HAP-1 (cell line): ENCODE measurements at regions not wholly inside any gene's neighbourhood (a gene's known extent, or its start where the extent isn't known, plus 50 kb on each side); places are given as distances from the start of the nearest gene placed in this dataset.

Experiments
- DNase-seq, 2 experiments: peaks; one replicate each; pipeline ENCODE4 v3.0.0-alpha.2; 2016 to 2020; ENCODE audit warnings: low spot score in 2 of 2
- H3K27me3 ChIP-seq: fragments of 250-450 bp; sonication (Bioruptor Pico); 2 replicates; pipeline ENCODE4 v1.5.1; 2020; ENCODE audit warnings: low read depth, mild to moderate bottlenecking, moderate library complexity
- H3K36me3 ChIP-seq: fragments of 250-450 bp; sonication (Bioruptor Pico); replicated peaks from 2 replicates; pipeline ENCODE4 v1.5.1; 2020; ENCODE audit warnings: mild to moderate bottlenecking
- H3K4me1 ChIP-seq: fragments of 250-450 bp; sonication (Bioruptor Pico); 2 replicates; pipeline ENCODE4 v1.5.1; 2020; ENCODE audit warnings: mild to moderate bottlenecking
- H3K4me3 ChIP-seq: fragments of 250-450 bp; sonication (Bioruptor Pico); 2 replicates; pipeline ENCODE4 v1.5.1; 2020; ENCODE audit warnings: mild to moderate bottlenecking, moderate library complexity
- H3K9me3 ChIP-seq: fragments of 250-450 bp; sonication (Bioruptor Pico); 2 replicates; pipeline ENCODE4 v1.5.1; 2020; ENCODE audit warnings: mild to moderate bottlenecking, moderate library complexity
- in situ Hi-C: fragments of 300-500 bp; cut with MboI; formaldehyde crosslinking; loops from 3 replicates; pipeline ENCODE4 v1.14.3; 2020; ENCODE audit warnings: low sequenced_read_pairs, inconsistent platforms, mixed read lengths

DNA sequence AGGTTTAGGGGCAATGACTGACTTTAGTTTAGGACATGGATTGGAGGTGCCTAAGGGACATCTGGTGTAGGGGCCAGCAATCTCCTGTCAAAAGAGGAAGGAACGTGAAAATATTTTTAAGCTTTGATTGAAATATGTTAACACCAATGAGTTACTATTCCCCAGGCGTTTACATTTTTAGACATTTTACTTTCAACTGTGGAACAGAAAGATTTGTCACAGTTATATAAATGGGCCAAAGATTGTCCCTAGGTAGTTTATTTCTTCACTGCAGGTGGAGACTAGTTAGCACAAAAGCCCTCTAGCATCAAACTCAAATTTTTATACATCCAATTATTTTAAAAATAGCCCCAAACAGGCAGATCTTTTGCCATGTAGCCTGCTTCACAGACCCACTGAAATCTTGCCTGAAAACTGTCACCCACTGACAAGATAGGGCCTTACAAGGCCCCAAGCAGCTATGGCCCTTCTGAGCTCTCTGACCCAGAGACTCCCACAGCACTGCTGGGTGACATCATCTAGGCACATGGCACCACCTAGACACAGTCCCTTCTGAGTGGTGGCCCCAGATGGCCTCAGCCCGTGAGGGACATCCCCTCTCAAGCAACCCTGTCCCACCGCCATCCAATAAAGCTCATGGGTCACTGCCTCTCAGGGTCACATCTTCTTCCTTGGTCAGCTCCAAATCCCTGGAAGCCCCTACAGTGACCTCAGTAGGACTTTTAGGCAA, 64.8 kb upstream of the DOCK9 start:
- Histone ChIP-seq H3K4me3 (no peak overlapping the region), H3K27me3 (no peaks in the 10 kb centered on the region), H3K4me1 (peaks cover 16% of the 10 kb centered on the region), H3K9me3 (no peaks in the 10 kb centered on the region), H3K36me3 (no peaks in the 10 kb centered on the region)
- in situ Hi-C loops: loop anchor here (25.0 kb wide), 1 partner anchor 355 kb away; no protein-coding TSS in a partner anchor
- DNase-seq: no peak

DNA sequence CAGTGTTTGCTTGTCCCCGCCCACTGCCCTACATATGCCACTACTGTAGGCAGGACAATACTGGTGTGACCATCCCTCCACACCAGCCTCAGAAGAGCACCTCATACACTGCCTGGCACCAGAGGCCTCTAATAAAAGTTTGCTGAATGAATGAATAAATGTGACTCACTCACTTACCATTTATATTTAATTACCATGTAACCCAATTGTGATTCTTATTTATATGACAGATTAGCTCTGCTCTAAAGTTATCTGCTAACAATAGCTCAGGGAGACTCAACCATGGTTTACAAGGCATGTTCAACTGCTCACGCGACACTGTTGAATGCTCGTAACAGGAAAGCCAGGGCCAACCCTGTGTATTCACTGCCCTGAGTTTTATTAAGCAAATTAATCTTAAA, 66.0 kb upstream of the DOCK9 start:
- Histone ChIP-seq H3K36me3 (no peaks in the 10 kb centered on the region), H3K27me3 (no peaks in the 10 kb centered on the region), H3K9me3 (no peaks in the 10 kb centered on the region), H3K4me1 (peaks cover 16% of the 10 kb centered on the region), H3K4me3 (no peak overlapping the region)
- peak; percentile 81 to 93 for DNase-seq
- in situ Hi-C loops: loop anchor here (25.0 kb wide), 1 partner anchor 357 kb away; no protein-coding TSS in a partner anchor

DNA sequence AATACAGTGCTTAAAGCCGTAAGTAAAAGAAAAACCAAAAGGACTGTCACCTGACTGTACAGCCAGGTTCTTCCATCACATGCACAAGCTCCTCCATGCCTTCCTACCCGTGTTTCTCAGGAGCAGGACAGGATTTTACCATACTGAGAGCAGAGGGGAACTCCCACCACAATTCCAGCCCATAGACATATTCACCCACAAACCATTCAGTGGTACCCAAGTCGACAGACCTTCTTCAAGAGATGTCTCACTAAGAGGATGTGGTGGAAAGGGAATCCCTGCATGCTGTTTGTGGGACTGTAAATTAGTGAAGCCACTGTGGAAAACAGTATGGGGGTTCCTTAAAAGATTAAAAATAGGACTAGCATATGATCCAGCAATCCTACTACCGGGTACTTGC, 66.9 kb upstream of the DOCK9 start:
- in situ Hi-C loops: loop anchor here (25.0 kb wide), 1 partner anchor 357 kb away; no protein-coding TSS in a partner anchor
- no peaks in the 10 kb centered on the region for H3K27me3 ChIP-seq
- no peaks in the 10 kb centered on the region for H3K36me3 ChIP-seq
- peaks cover 16% of the 10 kb centered on the region for H3K4me1 ChIP-seq
- H3K9me3 ChIP-seq: no peaks in the 10 kb centered on the region
- no peak for DNase-seq
- no peak overlapping the region for H3K4me3 ChIP-seq

DNA sequence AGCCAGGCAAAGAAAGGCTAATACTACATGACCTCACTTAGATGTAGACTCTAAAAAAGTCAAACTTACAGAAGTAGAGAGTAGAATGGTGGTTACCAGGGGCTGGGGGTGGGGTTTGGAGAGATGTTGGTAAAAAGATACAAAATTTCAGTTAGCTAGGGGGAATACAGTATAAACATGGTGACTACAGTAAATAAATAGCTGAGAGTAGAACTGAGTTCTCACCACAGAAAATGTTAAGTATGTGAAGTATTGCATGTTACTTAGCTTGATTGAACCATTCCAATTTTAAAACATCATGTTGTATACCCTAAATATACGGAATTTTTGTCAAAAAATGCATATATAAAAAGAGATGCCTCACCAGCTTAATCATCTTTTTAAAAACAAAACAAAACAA, 67.5 kb upstream of the DOCK9 start:
- Histone ChIP-seq H3K9me3 (no peaks in the 10 kb centered on the region), H3K36me3 (no peaks in the 10 kb centered on the region), H3K4me1 (peaks cover 16% of the 10 kb centered on the region), H3K27me3 (no peaks in the 10 kb centered on the region), H3K4me3 (no peak overlapping the region)
- DNase-seq: no peak
- in situ Hi-C loops: loop anchor here (25.0 kb wide), 1 partner anchor 358 kb away; no protein-coding TSS in a partner anchor

DNA sequence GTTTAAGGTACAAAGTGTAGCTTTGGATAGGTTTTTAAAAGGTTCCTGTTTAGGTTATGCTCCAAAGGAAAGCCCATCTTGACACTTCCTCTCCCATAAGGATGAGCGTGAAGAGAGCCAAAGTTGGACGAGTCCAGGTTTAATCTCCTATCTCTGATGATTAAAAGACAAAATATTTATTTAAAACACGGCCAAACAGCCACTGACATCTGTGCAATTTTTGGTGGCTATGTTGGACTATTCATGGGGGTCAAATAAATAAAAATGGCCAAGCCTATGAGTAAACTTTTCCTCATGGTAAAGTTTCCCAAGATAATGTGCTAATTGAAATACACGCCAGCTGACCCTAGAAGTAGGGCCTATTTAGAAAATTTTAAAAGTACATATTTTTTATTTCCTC, 69.0 kb upstream of the DOCK9 start:
- DNase-seq: no peak
- H3K27me3 ChIP-seq: no peaks in the 10 kb centered on the region
- H3K9me3 ChIP-seq: no peaks in the 10 kb centered on the region
- no peak overlapping the region for H3K4me3 ChIP-seq
- H3K4me1 ChIP-seq: peaks cover 16% of the 10 kb centered on the region
- H3K36me3 ChIP-seq: no peaks in the 10 kb centered on the region
- in situ Hi-C loops: loop anchor here (25.0 kb wide), 1 partner anchor 360 kb away; no protein-coding TSS in a partner anchor

DNA sequence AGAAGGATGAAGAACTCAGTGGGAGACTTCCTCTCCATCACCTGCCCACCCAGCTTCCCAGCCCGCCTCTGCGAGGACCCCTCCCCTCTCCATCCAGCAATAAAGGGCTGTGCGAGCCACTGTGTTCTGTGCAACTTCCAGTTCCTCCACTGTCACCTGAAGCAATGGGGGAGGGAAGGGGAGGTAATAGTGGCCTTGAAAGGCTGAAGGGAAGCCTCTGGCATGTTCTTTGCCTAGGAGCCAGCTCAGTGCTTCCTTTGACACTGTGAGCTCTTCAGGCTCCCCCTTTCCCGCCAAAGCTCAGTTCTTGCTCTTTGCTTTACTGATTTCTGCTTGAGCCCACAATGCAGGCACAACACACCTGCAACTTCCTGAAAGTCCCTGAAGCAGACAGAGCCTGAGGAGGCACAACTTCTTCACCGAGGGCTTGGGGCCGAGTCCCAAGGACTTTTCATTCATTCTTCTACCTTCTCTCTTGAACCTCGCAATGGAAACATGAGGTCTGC, 73.2 kb upstream of the DOCK9 start:
- DNase-seq: no peak
- Histone ChIP-seq H3K9me3 (no peaks in the 10 kb centered on the region), H3K27me3 (no peaks in the 10 kb centered on the region), H3K4me3 (no peak overlapping the region), H3K4me1 (no peaks in the 10 kb centered on the region), H3K36me3 (no peaks in the 10 kb centered on the region)
- in situ Hi-C loops: no loop called here

DNA sequence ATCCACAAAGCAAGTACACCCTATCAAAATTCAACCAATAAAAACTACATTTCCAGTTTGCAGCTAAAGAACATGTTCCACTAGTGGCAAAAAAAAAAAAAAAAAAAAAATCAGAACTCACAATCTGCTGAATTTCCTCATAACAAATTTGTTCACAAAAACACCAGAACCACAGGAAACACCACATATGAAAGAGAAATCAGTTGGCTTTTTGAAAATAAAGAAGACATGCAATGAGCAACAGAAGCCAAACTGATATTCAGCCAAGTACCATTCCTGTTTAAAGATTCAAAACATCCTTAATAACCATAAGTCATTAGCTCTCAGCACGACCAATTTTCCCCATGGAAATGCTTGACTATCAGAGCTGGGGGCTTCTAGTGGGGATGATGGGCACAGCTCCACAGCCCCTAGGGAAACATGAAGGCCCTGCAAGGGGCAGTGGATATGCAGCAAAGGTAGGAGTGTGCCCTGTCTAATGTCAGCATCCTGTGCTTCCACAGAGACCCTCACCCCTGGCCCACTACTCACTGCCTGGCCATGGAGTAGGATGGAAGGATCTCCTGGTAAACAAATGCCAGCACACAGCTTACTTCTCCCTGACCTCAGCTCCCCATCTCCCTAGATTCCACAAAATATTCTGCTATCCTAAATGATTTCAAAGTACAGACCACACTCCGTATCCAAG, 74.0 kb upstream of the DOCK9 start:
- Histone ChIP-seq H3K27me3 (no peaks in the 10 kb centered on the region), H3K9me3 (no peaks in the 10 kb centered on the region), H3K36me3 (no peaks in the 10 kb centered on the region), H3K4me3 (no peak overlapping the region), H3K4me1 (no peaks in the 10 kb centered on the region)
- in situ Hi-C loops: no loop called here
- no peak for DNase-seq

DNA sequence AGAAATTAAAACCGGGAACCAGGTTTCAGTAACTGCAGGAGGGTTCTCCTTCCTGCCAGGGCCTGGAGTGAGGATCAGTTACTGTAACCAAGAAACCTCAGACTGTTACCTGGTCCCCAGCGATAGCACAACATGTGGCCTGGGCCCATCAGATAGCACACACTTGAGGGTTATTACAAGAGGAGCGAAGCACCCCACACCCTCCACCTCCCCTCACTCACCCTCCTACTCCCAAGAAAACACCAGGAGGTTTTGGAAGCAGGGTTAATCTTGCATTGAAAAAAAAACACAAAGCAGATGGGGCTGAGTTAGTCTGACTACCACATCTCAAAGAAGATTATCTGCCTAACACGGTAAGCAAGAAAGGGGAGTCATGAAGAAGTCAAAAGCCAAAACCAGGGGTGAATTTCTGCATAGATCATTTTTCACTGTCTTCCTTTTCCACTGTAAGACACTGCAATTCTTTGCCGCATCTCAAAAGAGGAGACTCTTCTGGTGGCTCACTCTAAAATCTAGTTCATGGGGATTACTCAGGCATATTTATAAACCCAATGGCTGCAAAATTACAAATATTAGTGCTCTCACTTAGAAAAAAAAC, 75.9 kb upstream of the DOCK9 start:
- in situ Hi-C loops: no loop called here
- Histone ChIP-seq H3K9me3 (no peaks in the 10 kb centered on the region), H3K36me3 (no peaks in the 10 kb centered on the region), H3K4me3 (no peak overlapping the region), H3K4me1 (no peaks in the 10 kb centered on the region), H3K27me3 (no peaks in the 10 kb centered on the region)
- DNase-seq: no peak

DNA sequence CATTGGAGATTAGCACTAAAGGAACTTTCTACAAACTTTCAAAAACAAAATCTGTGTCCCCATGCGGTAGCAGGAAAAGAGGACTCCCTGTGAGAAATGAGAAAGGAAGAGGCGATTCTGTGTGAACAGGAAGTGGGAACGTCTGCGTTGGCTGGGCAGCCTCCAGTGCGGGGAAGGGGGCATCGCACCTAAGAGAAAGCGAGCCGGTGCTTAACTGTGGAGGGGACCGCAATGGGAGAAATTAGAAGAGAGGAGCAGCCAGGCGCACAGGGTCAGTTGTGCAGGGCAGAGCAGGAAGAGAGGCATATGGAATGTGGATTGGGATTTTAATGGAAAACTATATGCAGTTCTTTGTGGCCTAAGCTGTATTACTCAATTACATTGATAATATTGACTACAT, 77.4 kb upstream of the DOCK9 start:
- in situ Hi-C loops: no loop called here
- Histone ChIP-seq H3K4me3 (no peak overlapping the region), H3K36me3 (no peaks in the 10 kb centered on the region), H3K4me1 (no peaks in the 10 kb centered on the region), H3K9me3 (no peaks in the 10 kb centered on the region), H3K27me3 (no peaks in the 10 kb centered on the region)
- DNase-seq: no peak

DNA sequence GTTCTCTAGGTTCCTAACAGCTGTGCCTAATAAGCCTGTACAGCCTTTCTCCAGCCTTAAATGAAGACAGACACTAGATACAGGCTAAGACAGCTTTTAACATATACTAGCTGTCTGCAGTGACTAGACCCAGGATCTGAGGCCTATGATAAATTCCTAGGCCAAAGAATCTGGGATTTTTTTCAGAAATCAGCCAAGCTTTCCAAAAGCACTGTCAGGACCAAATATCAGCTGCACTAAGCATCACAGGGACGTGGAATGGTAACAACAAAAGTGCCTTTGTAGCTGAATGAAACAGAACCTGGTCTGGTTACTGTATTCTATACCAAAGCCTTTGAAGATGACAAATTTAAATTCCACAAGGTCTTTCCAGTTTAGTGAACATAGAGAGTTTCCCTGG, 77.9 kb upstream of the DOCK9 start:
- H3K4me3 ChIP-seq: no peak overlapping the region
- in situ Hi-C loops: no loop called here

DNA sequence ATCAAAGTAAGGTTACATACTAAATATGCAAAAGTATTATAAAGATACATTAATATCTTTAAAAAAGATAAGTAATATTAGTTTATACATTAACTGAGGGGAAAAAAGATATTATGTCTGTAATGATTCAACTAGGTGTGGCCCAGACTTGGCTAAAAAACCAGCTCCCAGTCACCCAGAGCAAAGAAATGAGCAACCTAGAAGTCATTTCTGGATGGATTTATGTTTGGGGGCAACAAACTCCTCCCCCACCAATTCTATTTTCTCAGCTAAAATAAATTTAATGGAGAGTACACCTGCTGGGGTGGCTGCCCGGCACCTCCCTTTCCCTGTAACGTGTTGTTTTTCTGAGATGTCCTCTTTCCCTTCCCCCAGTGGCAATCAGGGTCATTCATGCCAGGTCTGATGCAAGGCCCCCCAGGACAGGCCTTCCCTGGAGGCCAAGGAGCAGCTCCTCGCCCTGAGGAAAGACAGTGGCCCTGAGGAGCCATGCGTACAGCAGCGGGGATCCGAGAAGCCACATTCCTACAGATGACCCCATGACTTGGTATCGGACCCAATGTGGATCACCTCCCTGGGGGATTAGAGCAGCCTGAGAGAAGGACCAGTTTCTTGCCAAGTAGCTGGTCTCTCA, 78.6 kb upstream of the DOCK9 start:
- Histone ChIP-seq H3K27me3 (no peaks in the 10 kb centered on the region), H3K4me3 (no peak overlapping the region), H3K36me3 (no peaks in the 10 kb centered on the region), H3K4me1 (peaks cover 9% of the 10 kb centered on the region), H3K9me3 (no peaks in the 10 kb centered on the region)
- in situ Hi-C loops: no loop called here
- no peak for DNase-seq

More for the DNA sequence above, 77.9 kb upstream of the DOCK9 start:
- Histone ChIP-seq H3K27me3 (no peaks in the 10 kb centered on the region), H3K4me1 (peaks cover 1% of the 10 kb centered on the region), H3K9me3 (no peaks in the 10 kb centered on the region), H3K36me3 (no peaks in the 10 kb centered on the region)
- no peak for DNase-seq

DNA sequence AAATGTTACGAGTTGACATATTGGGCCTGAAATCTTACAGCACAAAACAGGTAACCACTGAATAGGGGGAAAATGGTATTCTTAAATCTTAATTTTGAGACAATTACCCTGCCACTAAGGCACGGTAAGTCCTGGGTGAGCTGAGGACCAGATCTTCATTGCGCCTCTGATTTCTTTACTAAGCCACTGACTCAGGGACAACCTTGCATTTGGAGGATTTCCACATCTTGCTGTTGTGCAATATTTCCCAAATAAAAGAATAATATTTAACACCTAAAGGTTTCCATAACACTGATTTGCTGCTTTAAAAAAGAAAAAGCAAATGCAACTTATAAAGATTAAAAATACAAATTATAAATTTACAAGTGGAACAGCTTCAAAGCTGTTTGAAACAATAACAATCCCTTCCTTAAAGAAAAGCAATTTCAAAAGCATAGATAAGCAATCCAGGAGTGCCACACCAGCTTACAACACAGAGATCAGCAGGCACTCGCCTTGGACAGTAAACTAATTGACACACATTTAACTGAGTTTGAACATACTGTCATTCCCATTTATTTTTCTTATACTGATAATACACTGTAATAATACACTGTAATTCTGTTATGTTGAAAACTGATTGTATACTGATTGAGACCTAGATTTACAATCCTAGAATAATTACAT, 79.6 kb upstream of the DOCK9 start:
- Histone ChIP-seq H3K4me1 (peaks cover 9% of the 10 kb centered on the region), H3K4me3 (no peak overlapping the region), H3K36me3 (no peaks in the 10 kb centered on the region), H3K27me3 (no peaks in the 10 kb centered on the region), H3K9me3 (no peaks in the 10 kb centered on the region)
- DNase-seq: no peak
- in situ Hi-C loops: no loop called here
